NCI-H748 (cell line): ENCODE measurements at regions not wholly inside any gene's neighbourhood (a gene's known extent, or its start where the extent isn't known, plus 50 kb on each side); places are given as distances from the start of the nearest gene placed in this dataset.
"Not testable (repeated sequence)": the region's sequence is repeated elsewhere in the genome, so short reads cannot be mapped to it uniquely, and the experiment has no call there.

Experiments used
- DNase-seq: peaks from one replicate; lab custom pipeline; 2025; ENCODE audit not compliant: unreplicated experiment; lab: John Stamatoyannopoulos, UW

DNA sequence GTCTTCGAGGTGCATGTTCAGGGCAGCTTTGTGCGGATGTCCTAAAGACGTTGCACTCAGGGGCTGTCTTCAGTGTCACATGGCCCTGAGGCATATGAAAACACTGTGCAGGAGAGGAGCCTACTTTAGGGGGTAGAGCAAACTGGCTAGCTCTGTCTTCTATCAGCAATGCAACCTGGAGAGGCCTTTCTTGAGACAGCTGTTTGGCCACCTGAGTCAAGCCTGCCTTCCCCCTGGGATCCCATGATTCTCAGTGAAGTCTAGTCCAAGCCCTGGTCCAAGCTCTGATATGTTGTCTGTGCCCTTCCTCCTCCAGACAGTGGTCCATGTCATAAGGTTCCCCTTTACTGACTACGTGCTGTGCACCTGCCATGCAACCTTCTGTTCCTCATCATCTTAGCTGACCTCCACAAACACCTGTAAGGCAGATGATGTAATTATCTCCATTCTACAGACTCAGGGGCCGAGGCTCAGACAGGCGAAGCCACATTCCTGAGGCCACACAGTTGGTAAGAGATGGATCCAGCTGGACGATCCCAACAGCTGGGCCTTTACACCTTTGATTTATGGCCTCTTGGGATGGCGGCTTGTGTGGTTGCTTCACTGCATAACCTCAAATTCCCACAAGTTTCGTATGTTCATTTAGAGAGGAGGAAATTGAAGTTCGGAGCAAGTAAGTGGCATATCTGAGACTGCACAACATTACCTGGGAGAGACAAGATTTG is 109.9 kb downstream of the COPS8 start:
- no peak for DNase-seq

DNA sequence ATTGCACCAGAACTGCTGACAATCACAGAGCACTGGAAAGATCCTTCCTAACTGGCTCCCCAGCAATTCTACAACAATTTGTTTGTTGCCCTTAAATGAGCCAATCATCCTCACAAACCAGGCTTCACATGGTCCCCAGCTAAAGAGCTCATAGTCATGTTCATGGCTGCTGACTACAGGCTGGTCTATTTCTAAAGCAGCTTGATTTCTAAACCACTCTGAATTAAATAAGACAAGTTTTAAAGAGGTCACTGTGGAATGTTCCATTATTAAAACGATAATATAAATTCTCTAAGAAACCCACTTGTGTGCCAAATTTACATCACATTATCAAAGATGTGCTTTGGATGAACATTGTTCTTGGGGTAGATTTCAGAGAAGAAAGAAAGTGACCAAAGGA is 110.7 kb downstream of the COPS8 start:
- no peak for DNase-seq

DNA sequence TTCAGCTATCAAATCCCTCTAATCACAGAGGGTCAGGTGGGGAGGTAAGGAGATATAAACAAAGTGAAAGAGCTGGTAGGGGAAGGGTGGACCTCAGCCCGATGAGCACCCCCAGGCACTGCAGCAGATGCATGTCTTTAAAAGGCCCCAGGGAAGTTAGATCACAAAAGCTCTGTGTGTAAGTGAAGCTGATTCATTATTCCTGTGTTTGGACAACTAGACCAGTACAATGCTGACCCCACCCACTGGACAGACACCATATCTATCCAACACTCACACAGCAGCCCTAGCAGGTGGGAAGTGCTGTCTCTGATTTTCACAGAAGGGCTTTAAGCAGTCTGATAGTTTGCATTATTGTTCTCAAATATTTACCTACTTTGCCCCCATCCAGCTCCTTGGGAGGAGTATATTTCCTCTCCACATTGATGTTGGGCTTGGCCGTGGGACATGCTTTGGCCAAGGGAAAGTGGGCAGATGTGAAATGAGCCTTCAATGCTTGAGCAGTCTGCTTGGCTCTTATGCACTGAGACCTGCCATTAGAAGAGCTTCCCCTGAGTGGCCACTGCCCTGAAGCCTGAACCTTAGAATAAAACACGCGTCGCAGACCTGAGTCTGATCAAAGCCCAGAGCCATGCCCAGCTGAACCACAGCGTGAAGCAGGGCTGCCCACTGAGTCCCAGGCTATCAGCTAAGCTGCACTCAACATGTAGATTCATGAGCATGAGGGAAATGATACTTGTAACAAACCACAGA is 111.4 kb downstream of the COPS8 start:
- DNase-seq = peak; percentile 84

DNA sequence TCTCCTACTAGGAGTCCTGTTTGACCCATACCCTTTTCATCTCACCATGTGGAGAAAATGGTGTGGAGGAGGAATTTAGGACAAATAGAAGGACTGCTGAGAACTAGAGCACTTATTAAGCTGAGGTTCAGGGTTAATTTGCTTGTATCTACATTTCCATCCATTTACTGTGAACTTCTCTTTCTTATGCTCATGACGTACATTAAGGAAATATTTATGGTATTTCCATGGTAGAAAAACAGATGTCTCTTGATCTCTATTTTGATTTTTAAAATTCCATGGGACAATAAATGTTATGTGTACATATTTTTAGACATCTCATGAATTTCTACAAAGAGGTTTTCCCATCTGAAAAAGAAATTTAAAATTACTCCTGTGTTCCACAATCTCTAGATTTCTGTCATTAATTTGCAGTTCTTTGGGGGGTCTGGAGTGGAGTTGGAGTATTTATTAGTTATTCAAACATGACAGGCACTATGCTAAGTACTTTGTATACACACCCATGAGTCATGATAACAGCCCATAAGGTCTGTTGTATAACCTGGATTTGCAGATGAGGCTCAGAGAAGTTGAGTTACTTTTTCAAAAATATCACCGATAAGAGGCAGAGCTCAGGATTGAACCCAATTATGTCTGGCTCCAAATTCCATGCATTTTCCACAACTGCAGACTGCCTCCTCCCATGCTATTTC is 112.6 kb downstream of the COPS8 start:
- no peak for DNase-seq

DNA sequence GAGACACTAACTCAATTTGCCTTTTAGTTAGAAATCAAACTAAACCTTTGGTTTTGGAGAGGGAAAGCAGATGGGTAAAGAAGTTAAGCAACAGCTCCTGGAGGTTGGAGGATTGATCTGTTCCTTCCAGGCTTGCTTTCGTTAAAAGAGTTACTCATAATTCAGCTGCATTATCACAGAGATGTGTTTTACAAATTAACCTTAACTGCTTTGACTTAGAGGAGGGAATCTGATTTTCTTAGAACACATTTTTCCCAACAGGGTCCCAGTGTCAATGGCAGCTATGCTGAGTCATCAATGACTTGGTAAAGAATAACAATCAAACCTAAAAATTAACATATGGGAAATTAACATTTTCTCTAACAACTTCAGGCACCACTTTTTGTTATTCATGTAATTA is 113.4 kb downstream of the COPS8 start:
- DNase-seq = no peak

DNA sequence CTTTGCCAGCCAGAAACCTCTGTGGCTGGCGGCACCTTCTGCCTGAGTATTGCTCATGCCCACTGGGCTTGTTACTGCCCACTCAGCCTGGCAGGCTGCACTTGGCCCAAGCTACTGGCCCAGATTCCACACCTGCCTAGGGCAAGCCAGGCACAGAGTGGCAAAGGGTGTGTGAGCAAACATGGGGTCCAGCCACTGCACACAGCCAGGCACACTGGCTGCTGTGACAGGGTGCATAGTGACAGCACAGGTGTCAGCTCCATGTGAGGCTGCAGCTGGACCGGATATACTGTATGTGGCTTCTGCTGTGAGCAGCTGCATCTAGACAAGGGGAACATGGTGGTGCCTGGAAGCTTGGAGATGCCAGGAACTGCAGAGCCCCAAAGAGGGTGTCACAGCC is 113.9 kb downstream of the COPS8 start:
- no peak for DNase-seq

DNA sequence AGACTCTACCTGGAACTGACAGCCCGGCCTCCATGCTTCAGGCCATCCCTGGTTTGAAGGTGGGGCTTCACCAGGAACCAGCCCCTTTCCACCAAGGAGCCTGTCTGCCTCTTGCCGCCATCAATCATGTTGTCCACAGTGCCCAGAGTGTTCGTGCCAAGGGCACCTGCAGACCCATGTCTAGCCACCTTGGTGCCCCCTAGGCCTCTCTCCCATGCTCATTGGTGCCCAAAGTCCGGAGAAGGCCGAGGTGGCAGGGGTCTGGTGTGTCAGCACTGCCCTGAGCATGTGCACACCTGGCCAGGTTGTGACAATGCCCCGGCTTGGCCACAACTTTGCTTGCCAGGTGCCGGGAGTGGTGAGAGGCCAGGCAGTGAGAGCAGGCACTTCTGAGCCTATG is 114.8 kb downstream of the COPS8 start:
- DNase-seq = no peak

DNA sequence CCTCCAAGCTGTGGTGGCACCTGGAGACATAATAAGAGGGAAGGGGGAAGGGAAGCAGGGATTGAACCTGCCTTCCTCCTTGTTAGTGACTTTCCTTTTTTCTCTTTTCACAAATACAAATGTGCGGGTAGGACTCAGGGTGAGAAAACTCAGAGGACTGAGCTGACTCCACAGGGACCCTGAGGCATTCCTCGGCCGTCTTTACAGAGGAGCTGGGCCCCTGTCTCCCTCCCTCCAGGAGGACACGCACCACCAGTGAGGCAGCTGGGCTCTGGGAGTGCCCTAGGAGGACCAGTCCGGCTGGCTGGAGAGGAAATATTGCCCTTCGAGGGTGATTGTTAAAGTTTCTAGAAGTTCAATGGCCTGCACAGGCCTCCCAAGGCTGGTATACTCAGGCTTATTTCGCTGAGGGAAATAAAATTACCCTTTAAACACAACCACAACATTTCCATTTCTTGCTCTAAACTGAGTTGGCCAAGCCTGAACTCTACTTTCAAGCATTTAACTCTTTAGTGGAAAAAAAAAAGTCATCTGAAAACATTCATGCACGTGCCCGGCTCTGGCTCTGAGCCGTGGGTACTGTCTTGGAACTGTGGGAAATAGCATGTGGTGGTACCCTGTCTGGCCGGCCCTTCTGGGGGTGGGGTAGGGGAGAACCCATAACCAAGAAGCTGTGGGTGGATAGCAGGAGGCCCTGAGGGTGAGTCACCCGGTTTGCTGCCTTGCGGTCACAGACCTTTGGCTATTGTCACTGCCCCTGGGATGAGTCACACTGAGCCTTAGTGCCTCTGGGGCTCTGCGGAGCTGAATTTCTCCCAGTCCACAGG is 116.0 kb downstream of the COPS8 start:
- no peak for DNase-seq

DNA sequence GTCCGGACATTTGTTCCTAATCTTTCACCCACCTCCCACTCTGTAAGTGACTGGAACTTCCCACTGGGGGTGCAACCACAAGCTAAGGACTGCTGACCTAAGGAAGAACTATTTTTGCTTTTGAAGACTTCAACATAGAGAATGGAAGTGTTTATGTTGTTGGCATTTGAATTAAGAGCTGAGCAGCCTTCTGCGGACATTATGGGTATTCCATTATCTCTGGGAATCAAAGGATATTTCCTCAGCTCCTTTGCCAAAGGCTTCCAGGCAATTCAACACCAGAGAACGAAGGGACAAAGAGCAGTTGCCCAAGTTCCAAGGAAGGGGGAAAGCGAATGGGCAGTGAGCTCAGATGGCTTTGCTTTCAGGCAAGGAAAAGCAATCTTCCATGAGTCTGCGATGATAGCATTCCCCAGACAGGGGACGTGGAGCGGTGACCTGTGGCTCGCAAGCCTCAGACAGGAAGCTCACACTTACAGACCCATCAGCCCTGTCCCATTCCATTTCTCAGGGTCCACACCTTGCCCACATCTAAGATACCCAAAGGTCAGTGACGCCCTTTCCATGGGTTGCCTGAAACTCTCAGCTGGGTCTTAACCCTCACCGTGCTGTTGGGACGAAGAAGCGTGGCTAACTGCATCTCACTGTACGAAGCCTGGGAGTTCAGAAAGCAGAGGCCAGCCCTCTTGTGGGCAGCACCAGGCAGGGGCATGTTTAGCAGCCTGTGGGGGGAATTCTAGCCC is 116.8 kb downstream of the COPS8 start:
- DNase-seq = no peak

DNA sequence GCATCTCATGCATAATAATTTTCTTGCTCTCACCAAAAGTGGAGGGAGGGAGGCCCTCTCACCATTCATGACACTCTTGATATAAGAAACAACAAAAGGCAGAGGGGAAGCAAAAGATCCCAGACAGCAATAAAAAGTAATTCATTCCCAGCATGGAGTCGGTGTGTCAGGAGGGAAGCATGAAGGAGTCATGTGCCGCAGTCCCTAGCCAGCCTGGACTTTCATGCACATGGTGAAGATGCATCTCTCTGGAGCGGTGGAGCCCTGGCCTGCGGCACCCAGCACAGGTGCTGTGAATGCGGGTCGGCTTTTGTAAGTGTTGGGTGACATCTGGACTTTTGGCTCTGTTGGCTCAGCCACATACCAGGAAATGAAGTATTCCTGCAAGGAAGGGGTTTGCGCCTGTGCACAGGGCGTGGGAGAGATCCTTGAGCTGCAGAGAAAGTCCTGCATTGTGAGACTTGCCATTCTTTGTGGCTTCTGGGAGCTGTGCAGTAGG is 119.4 kb downstream of the COPS8 start:
- DNase-seq = no peak

DNA sequence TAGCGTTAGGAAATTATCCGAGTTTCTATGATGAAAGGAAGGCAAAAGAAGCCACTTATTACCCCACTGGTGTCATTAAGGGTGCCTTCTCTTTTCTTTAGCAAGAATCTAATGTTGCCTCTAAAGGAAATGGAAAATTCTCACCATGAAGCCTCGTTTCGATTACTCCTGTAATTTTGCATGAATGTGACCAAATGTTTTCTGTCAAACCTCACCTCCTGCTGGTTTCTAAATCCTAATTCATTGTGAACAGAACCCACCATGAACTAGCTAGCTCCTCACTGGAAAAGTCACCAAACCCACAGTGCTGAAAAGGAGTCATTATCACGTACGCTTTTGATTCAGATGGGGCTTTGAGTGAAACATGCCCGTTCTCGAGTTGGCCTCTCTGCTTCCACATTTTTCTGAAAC is 119.9 kb downstream of the COPS8 start:
- no peak for DNase-seq

DNA sequence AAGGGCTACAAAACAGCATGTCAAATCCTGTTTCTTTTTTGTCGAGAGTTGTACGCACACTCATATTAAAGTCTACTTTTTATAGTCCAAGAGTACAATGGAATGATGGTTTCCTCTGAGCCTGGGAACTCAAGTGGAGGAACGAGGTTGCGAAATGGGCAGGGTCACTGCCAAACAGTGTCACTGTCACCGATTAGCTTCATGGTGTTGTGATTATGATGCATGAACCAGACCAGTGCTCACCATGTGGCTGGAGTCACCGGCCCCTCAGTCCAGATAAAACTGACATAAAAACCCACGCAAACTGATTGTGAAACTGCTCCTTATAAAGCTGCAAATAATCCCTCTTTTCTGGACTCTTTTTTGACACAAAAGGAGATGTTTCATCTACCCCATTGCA is 122.0 kb downstream of the COPS8 start:
- no peak for DNase-seq

DNA sequence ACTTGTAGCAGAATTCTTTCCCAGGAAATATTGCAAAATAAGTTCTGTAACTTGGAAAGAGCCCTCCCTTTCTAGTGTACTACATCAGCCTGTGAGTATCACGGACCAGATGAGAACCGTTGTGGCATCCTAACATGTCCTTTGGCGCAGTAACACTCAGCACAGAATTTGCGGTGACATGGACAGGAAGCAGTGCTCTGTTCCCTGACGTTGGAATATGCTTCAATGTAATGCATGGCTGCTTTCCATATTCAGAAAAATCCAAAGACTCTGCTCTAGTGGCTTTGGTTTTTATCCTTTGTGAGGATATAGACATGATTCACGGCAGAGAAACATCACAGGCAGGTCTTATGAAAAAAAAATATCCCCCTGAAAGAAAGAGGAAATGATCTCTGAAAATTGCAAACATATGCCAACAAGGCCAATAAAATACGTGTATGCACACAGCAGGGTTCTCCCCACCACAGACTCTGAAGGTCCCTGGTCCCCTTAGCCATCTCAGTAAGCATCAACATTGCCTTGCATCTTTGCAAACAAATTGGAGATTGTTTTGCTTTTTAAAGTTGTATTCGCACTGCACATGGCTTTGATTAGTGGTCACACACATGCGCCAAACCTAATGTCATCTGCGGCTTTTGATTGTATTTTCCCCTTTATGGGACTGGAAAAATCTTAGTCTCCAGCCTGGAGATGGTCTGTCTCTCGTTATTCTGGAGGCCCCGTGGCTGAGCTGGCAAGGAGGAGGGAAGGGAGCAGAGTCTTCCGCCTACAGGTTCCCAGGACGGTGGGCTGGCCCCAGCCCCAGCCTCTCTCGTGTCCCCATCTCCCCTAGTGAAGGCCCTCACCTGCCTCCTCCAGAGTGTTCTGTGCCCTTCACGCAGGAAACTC is 122.9 kb downstream of the COPS8 start:
- no peak for DNase-seq

DNA sequence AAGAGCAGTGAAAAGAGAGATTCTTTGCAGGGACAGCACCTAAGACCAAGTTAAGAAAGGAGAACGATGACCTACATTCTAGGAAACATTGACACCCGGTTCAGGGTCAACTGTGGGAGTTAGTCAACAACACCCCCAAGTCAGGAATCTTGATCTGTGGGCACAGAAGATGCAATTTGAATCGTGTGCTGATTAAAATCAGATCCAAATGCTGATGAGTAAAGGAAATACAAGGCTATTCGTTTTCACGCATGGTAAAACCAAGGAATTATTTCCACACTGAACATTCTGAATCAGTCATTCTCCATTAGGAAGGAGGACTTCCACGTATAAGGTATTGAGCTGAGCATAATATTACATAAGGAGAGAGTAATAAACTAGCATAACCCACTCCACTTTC is 124.2 kb downstream of the COPS8 start:
- no peak for DNase-seq

DNA sequence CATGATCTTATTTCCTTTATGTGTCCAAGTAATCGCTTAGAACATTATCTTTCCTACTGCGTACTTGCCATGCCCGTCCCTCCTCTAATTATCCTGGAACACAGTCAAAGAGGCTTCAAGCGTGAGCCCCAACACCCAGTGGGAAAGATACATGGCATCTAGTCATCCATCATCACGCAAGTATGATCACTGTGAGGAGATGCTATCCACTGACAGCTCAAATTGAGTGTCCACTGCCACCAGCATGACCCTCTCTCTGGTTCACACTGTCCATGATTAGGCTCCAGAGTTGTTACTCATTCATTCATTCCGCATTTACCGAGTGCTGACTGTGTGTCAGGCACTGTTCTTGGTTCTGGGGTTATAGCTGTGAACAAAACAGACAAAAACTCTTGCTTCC is 124.6 kb downstream of the COPS8 start:
- no peak for DNase-seq

DNA sequence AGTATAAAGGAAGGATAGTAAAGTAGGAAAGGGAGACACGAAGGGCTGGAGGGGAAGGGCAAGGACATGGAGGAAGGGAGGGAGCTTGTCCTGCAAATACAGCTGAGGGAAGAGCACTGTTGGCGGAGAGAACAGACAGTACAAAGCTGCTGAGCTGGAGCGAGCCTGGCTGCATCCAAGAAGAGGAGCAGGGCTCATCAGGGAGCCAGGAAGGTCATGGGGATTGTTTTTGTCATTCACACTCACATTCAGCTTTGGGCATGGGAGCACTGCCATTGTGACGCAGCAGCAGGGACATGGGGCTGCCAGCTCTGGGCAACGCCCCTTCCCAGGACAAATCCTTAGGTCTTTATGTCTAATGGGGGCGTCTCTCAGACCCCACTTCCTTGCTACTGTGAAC is 125.1 kb downstream of the COPS8 start:
- no peak for DNase-seq

DNA sequence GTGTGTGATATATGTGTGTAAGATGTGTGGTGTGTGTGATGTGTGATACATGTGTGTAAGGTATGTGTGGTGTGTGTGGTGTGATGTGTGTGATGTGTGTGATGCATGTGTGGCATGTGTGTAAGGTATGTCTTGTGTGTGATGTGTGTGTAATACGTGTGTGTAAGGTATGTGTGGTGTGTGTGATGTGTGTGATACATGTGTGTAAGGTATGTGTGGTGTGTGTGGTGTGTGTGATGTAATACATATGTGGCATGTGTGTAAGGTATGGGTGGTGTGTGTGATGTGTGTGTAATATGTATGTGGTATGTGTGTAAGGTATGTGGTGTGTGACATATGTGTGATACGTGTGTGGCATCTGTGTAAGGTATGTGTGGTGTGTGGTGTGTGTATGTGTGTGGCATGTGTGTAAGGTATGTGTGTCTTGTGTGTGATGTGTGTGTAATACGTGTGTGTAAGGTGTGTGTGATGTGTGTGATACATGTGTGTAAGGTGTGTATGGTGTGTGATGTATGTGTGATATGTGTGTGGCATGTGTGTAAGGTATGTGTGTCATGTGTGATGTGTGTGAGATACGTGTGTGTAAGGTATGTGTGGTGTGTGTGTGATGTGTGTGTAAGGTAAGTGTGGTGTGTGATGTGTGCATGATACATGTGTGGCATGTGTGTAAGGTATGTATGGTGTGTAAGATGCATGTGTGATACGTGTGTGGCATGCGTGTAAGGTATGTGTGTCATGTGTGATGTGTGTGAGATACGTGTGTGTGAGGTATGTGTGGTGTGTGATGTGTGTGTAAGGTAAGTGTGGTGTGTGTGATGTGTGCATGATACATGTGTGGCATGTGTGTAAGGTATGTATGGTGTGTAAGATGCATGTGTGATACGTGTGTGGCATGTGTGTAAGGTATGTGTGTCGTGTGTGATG is 126.9 kb downstream of the COPS8 start:
- DNase-seq = not testable (repeated sequence)

DNA sequence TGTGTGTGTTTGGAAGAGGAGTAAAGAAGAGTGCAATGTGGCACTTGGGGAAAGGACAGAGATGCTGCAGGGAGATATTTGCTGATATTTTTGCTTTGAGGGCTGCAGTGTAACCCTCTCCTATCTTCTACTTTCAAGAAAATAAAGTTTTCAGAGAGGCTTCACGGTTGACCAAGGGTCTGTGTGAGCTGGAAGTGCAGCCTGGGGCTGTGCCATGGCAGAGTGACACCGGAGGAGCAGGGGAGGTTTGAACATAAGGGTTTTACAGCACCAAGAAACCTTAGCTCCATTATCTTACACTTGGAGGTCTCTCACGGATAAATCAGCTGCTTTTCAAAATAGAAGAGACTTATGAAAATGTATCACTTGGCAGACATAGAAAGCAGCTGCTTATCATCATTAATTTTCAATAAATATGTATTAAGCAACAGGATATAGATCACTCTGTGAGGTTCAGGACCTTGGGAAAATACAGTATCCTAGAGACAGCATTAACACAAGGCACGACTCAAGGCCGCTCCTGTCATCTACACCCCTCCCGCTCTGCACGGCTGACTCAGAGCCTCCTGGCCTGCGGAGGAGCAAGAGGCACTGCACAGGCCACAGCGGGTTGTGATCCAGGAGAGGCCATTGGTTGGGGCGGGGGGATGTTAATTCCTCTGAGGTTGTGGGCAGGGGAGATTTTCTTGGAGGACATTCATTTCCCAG is 127.8 kb downstream of the COPS8 start:
- no peak for DNase-seq
